Kasumi-1 (cell line): ENCODE measurements at regions not wholly inside any gene's neighbourhood (a gene's known extent, or its start where the extent isn't known, plus 50 kb on each side); places are given as distances from the start of the nearest gene placed in this dataset.
"Not testable (repeated sequence)": the region's sequence is repeated elsewhere in the genome, so short reads cannot be mapped to it uniquely, and the experiment has no call there.

Source experiments
- DNase-seq, 2 experiments: peaks; one replicate each; lab custom pipeline; 2025; lab: John Stamatoyannopoulos, UW

- DNase-seq = no peak
Observed at GRCh38 chr2:118611691-118612090, 235.8 kb downstream of the EN1 start.

GRCh38 chr2:118609138-118609537, 238.3 kb downstream of the EN1 start:
- no peak for DNase-seq

GRCh38 chr2:118607641-118608040, 239.8 kb downstream of the EN1 start:
- no peak for DNase-seq

- DNase-seq = no peak
Observed at GRCh38 chr2:118604811-118605210, 242.6 kb downstream of the EN1 start.

GRCh38 chr2:118604371-118604770, 243.1 kb downstream of the EN1 start:
- DNase-seq = no peak

GRCh38 chr2:118599141-118599540, 248.3 kb downstream of the EN1 start:
- DNase-seq = no peak

- no peak for DNase-seq
Observed at GRCh38 chr2:118596620-118597019, 250.8 kb downstream of the EN1 start.

- no peak for DNase-seq
Observed at GRCh38 chr2:118593257-118593656, 254.2 kb downstream of the EN1 start.

- DNase-seq = no peak
Observed at GRCh38 chr2:118591223-118591622, 256.2 kb downstream of the EN1 start.

GRCh38 chr2:118589721-118590120, 257.7 kb downstream of the EN1 start:
- no peak for DNase-seq

GRCh38 chr2:118588850-118589249, 258.6 kb downstream of the EN1 start:
- no peak for DNase-seq

GRCh38 chr2:118586312-118586711, 261.1 kb downstream of the EN1 start:
- no peak for DNase-seq

GRCh38 chr2:118584877-118585276, 262.6 kb downstream of the EN1 start:
- no peak for DNase-seq

GRCh38 chr2:118584062-118584749, 263.2 kb downstream of the EN1 start:
- DNase-seq = no peak

- DNase-seq = no peak
Observed at GRCh38 chr2:118582058-118582457, 265.4 kb downstream of the EN1 start.

GRCh38 chr2:118580651-118581050, 266.8 kb downstream of the EN1 start:
- no peak for DNase-seq

- no peak for DNase-seq
Observed at GRCh38 chr2:118580107-118580506, 267.3 kb downstream of the EN1 start.

GRCh38 chr2:118577202-118577601, 270.2 kb downstream of the EN1 start:
- DNase-seq = no peak

- no peak for DNase-seq
Observed at GRCh38 chr2:118576109-118576855, 271.2 kb downstream of the EN1 start.

- DNase-seq = not testable (repeated sequence)
Observed at GRCh38 chr2:118572380-118572779, 275.1 kb downstream of the EN1 start.

GRCh38 chr2:118569876-118570535, 277.4 kb downstream of the EN1 start:
- DNase-seq = no peak

- no peak for DNase-seq
Observed at GRCh38 chr2:118568700-118569099, 278.7 kb downstream of the EN1 start.
